ENCODE measurements at regions not wholly inside any gene's neighbourhood (a gene's known extent, or its start where the extent isn't known, plus 50 kb on each side); places are given as distances from the start of the nearest gene placed in this dataset.

- H3K4me3 Mint-ChIP-seq, result no peak overlapping the region
- no peaks in the 10 kb centered on the region for H3K9me3 Mint-ChIP-seq
- DNase-seq (ENCODE audit: extremely low spot score, unreplicated experiment), result no peak
- no peaks in the 10 kb centered on the region for H3K36me3 Mint-ChIP-seq
- H3K27me3 Mint-ChIP-seq, result no peaks in the 10 kb centered on the region
- H3K4me1 Mint-ChIP-seq (ENCODE audit: unreplicated experiment), result peaks cover 11% of the 10 kb centered on the region
- no peak overlapping the region for H3K27ac Mint-ChIP-seq
- TF ChIP-seq CTCF (conservative IDR thresholded peaks at IDR 0.05), result no peak
Observed at GRCh38 chr4:152224721-152225420, 311.0 kb downstream of the FBXW7 start.

- Mint-ChIP-seq H3K9me3 (no peaks in the 10 kb centered on the region), H3K27ac (no peak overlapping the region), H3K27me3 (no peaks in the 10 kb centered on the region), H3K4me3 (no peak overlapping the region), H3K4me1 (ENCODE audit: unreplicated experiment) (peaks cover 8% of the 10 kb centered on the region), H3K36me3 (no peaks in the 10 kb centered on the region)
- no peak for TF ChIP-seq CTCF (conservative IDR thresholded peaks at IDR 0.05)
- no peak for DNase-seq (ENCODE audit: extremely low spot score, unreplicated experiment)
Observed at GRCh38 chr4:152224223-152224622, 311.7 kb downstream of the FBXW7 start.

- H3K9me3 Mint-ChIP-seq, result no peaks in the 10 kb centered on the region
- H3K4me3 Mint-ChIP-seq, result no peak overlapping the region
- no peak for TF ChIP-seq CTCF (conservative IDR thresholded peaks at IDR 0.05)
- no peak overlapping the region for H3K27ac Mint-ChIP-seq
- no peaks in the 10 kb centered on the region for H3K27me3 Mint-ChIP-seq
- H3K4me1 Mint-ChIP-seq (ENCODE audit: unreplicated experiment), result peaks cover 12% of the 10 kb centered on the region
- no peaks in the 10 kb centered on the region for H3K36me3 Mint-ChIP-seq
- no peak for DNase-seq (ENCODE audit: extremely low spot score, unreplicated experiment)
Observed at GRCh38 chr4:152223600-152223999, 312.3 kb downstream of the FBXW7 start.

- no peaks in the 10 kb centered on the region for H3K9me3 Mint-ChIP-seq
- H3K27me3 Mint-ChIP-seq, result no peaks in the 10 kb centered on the region
- peaks cover 28% of the 10 kb centered on the region for H3K4me1 Mint-ChIP-seq (ENCODE audit: unreplicated experiment)
- H3K4me3 Mint-ChIP-seq, result no peak overlapping the region
- no peak overlapping the region for H3K27ac Mint-ChIP-seq
- TF ChIP-seq CTCF (conservative IDR thresholded peaks at IDR 0.05), result no peak
- H3K36me3 Mint-ChIP-seq, result no peaks in the 10 kb centered on the region
- no peak for DNase-seq (ENCODE audit: extremely low spot score, unreplicated experiment)
Observed at GRCh38 chr4:152221816-152222516, 313.9 kb downstream of the FBXW7 start.

- Mint-ChIP-seq H3K9me3 (peaks cover 7% of the 10 kb centered on the region), H3K4me3 (no peak overlapping the region), H3K36me3 (no peaks in the 10 kb centered on the region), H3K27ac (no peak overlapping the region), H3K27me3 (no peaks in the 10 kb centered on the region), H3K4me1 (ENCODE audit: unreplicated experiment) (peaks cover 28% of the 10 kb centered on the region)
- no peak for DNase-seq (ENCODE audit: extremely low spot score, unreplicated experiment)
- TF ChIP-seq CTCF (conservative IDR thresholded peaks at IDR 0.05), result no peak
Observed at GRCh38 chr4:152220201-152220666, 315.7 kb downstream of the FBXW7 start.
